ENCODE measurements at regions not wholly inside any gene's neighbourhood (a gene's known extent, or its start where the extent isn't known, plus 50 kb on each side); places are given as distances from the start of the nearest gene placed in this dataset.

GRCh38 chr4:73674451-73674919 lies 54.2 kb upstream of the RASSF6 start:
- no peak for TF ChIP-seq TARDBP (IDR thresholded peaks at IDR 0.05)
- no peak for TF ChIP-seq FOXA1 (IDR thresholded peaks at IDR 0.05)
- no peak for TF ChIP-seq ARNT (IDR thresholded peaks at IDR 0.05)
- TF ChIP-seq LEF1 (IDR thresholded peaks at IDR 0.05; ENCODE audit: borderline replicate concordance), result no peak
- no peak for TF ChIP-seq HDGF (IDR thresholded peaks at IDR 0.05; ENCODE audit: borderline replicate concordance)
- TF ChIP-seq L3MBTL2 (conservative IDR thresholded peaks at IDR 0.05), result no peak
- no peak for TF ChIP-seq FOXK2 (IDR thresholded peaks at IDR 0.05)
- no peak for TF ChIP-seq FOXM1 (IDR thresholded peaks at IDR 0.05; ENCODE audit: borderline replicate concordance)
- no peak for TF ChIP-seq SP1 (IDR thresholded peaks at IDR 0.05)
